K562 (cell line): ENCODE measurements at regions not wholly inside any gene's neighbourhood (a gene's known extent, or its start where the extent isn't known, plus 50 kb on each side); places are given as distances from the start of the nearest gene placed in this dataset.
A peak's percentile ranks its signal among the peaks of the same experiment; 100 is the strongest.

Experiments used
- ATAC-seq: fragments of 200-7000 bp; cut with Tn5 transposase; 3 replicates; pipeline ENCODE4 v1.9.1; 2020; ENCODE audit warnings: moderate library complexity
- BruUV-seq: library from RNA; stranded (reverse); fragments of 400-500 nt; replicated peaks from 2 replicates; lab custom pipeline; 2021; lab: Mats Ljungman, UMichigan
- CTCF ChIA-PET: fragments of 300-600 bp; formaldehyde crosslinking; extraction: SDS; loops from one replicate; lab custom pipeline; 2021; ENCODE audit warnings: low intra/inter-chr PET ratio; lab: Yijun Ruan, JAX
- POLR2A ChIA-PET: fragments of 300-600, 350-650 bp; sonication (Branson Sonifier 250); formaldehyde crosslinking; extraction: SDS; loops from one replicate; lab custom pipeline; 2021; ENCODE audit warnings: antibody characterized with exemption, inconsistent platforms; lab: Yijun Ruan, JAX
- DNase-seq, 4 experiments: peaks; one replicate each; pipeline versions ENCODE4 v3.0.0 to v3.0.0-alpha.2; 2011 to 2018; ENCODE audit warnings: low spot score in 3 of 4, mixed read lengths in 3 of 4; ENCODE audit errors: extremely low read depth in 1 of 4
- FAIRE-seq: peaks from 2 replicates; lab custom pipeline; 2011; peaks lifted over from hg19 to GRCh38; lab: Jason Lieb, UNC
- H2AFZ ChIP-seq: 2 replicates; pipeline ENCODE4 v1.6.0; 2011; ENCODE audit warnings: low read depth, low read length, control low read depth, inconsistent platforms
- H3K27ac ChIP-seq: fragments of 200-600 bp; 3 replicates; pipeline ENCODE4 v1.8.0; 2011; ENCODE audit warnings: low read depth, mild to moderate bottlenecking, control low read depth, inconsistent platforms, low read length, moderate library complexity, mixed read lengths; ENCODE audit errors: extremely low read depth
- H3K27me3 ChIP-seq, 2 experiments: fragments of 300-600 bp in 1 of 2; 2 replicates in 1 of 2; 3 replicates in 1 of 2; pipeline versions ENCODE4 v1.6.0 to v1.8.0; 2011; ENCODE audit warnings: inconsistent platforms in 2 of 2, low read length in 2 of 2, mild to moderate bottlenecking in 1 of 2, mixed read lengths in 1 of 2, moderate library complexity in 1 of 2; ENCODE audit not compliant: control insufficient read depth in 2 of 2, insufficient read depth in 2 of 2
- H3K36me3 ChIP-seq: fragments of 300-600 bp; 3 replicates; pipeline ENCODE4 v1.8.0; 2011; ENCODE audit warnings: mild to moderate bottlenecking, low read length, inconsistent platforms; ENCODE audit not compliant: control insufficient read depth, insufficient read depth
- H3K4me1 ChIP-seq, 2 experiments: fragments of 200-600 bp in 1 of 2; replicated peaks in 1 of 2; 2 replicates in 1 of 2; 3 replicates in 1 of 2; pipeline versions ENCODE4 v1.5.1 to v1.8.0; 2011; ENCODE audit warnings: inconsistent platforms in 2 of 2, low read length in 2 of 2, mild to moderate bottlenecking in 1 of 2, mixed read lengths in 1 of 2, moderate library complexity in 1 of 2; ENCODE audit not compliant: control insufficient read depth in 2 of 2, insufficient read depth in 2 of 2
- H3K4me2 ChIP-seq: 2 replicates; pipeline ENCODE4 v1.6.1; 2011; ENCODE audit warnings: low read length, control low read depth, inconsistent platforms, mixed read lengths; ENCODE audit not compliant: insufficient read depth
- H3K4me3 ChIP-seq: fragments of 200-600 bp; sonication (generic), shearing (Covaris generic); 2 replicates; pipeline ENCODE4 v1.5.1; 2016; ENCODE audit warnings: control low read depth, inconsistent platforms
- H3K79me2 ChIP-seq: fragments of 200-600 bp; 3 replicates; pipeline ENCODE4 v1.8.0; 2011; ENCODE audit warnings: low read length, inconsistent platforms; ENCODE audit not compliant: control insufficient read depth, insufficient read depth
- H3K9ac ChIP-seq, 2 experiments: 2 replicates each; pipeline versions ENCODE4 v1.6.0 to v1.6.1; 2011; ENCODE audit warnings: low read depth in 2 of 2, low read length in 2 of 2, control low read depth in 1 of 2, inconsistent platforms in 1 of 2, mild to moderate bottlenecking in 1 of 2, mixed read lengths in 1 of 2; ENCODE audit not compliant: insufficient read depth in 1 of 2
- H3K9me1 ChIP-seq: one replicate; pipeline ENCODE4 v1.6.0; 2011; ENCODE audit warnings: inconsistent platforms, mild to moderate bottlenecking, low read length, moderate library complexity; ENCODE audit not compliant: control insufficient read depth, insufficient read depth
- H3K9me3 ChIP-seq: replicated peaks from 2 replicates; pipeline ENCODE4 v1.5.1; 2011; ENCODE audit warnings: low read depth, low read length, inconsistent platforms; ENCODE audit not compliant: control insufficient read depth, insufficient read depth
- H4K20me1 ChIP-seq: replicated peaks from 2 replicates; pipeline ENCODE4 v1.6.1; 2011; ENCODE audit warnings: low read length, inconsistent platforms, mixed read lengths; ENCODE audit not compliant: control insufficient read depth, insufficient read depth
- AFF1 ChIP-seq, 2 experiments: fragments of 450-650 bp; IDR thresholded peaks; 2 replicates each; pipeline ENCODE4 v1.6.1; 2018; ENCODE audit warnings: mild to moderate bottlenecking in 2 of 2, low read depth in 1 of 2; ENCODE audit not compliant: partially characterized antibody in 2 of 2
- CEBPG ChIP-seq, 3 experiments: fragments of 200-800 bp in 1 of 3; sonication (Bioruptor generic) in 1 of 3; sonication (generic) in 1 of 3; formaldehyde crosslinking in 1 of 3; IDR thresholded peaks in 2 of 3; conservative IDR thresholded peaks in 1 of 3; 2 replicates each; pipeline versions ENCODE4 v1.6.1 to v1.8.0; 2016 to 2022; ENCODE audit warnings: missing compliant biosample characterization in 2 of 3, missing genetic modification characterization in 2 of 3, mild to moderate bottlenecking in 1 of 3, missing genetic modification reagents in 1 of 3
- GABPA ChIP-seq: fragments of 200-800 bp; sonication (Bioruptor generic); conservative IDR thresholded peaks from 2 replicates; pipeline ENCODE4 v1.6.1; 2016; ENCODE audit warnings: low read depth, missing genetic modification characterization, missing compliant biosample characterization
- MCM3 ChIP-seq: fragments of 450-650 bp; IDR thresholded peaks from 2 replicates; pipeline ENCODE4 v1.6.1; 2016
- OTX1 ChIP-seq: fragments of 450-650 bp; formaldehyde crosslinking; IDR thresholded peaks from 2 replicates; pipeline ENCODE4 v1.4.0; 2022; ENCODE audit warnings: mild to moderate bottlenecking
- THRAP3 ChIP-seq: fragments of 450-650 bp; IDR thresholded peaks from 2 replicates; pipeline ENCODE4 v1.6.1; 2016; ENCODE audit warnings: mild to moderate bottlenecking, inconsistent platforms, borderline replicate concordance
- TRIM28 ChIP-seq: fragments of 450-650 bp; IDR thresholded peaks from 2 replicates; pipeline ENCODE4 v1.6.1; 2017
- ZFP36 ChIP-seq: fragments of 150-350 bp; IDR thresholded peaks from 2 replicates; pipeline ENCODE4 v1.6.1; 2018; ENCODE audit warnings: low read length, low read depth; ENCODE audit not compliant: partially characterized antibody
- WGBS: fragments of 100-300 bp; shearing (Covaris generic); methylation state at CpG from one replicate; pipeline ENCODE4 v1.1.6; 2016; ENCODE audit warnings: low coverage, mixed read lengths; ENCODE audit not compliant: insufficient coverage; ENCODE audit errors: missing lambda C conversion rate; 5-methylcytosine and 5-hydroxymethylcytosine counted together
- in situ Hi-C: fragments of 300-500 bp; cut with MboI; formaldehyde crosslinking; loops from 4 replicates; pipeline ENCODE4 v1.15.0; 2018; ENCODE audit warnings: inconsistent platforms, mixed read lengths
- intact Hi-C: fragments of 100-400 bp; cut with micrococcal nuclease; formaldehyde crosslinking; loops from 2 replicates; pipeline ENCODE4 v1.14.2; 2022
- TF ChIP-seq, protein P1 (sequence below), 2 experiments: IDR thresholded peaks in 1 of 2; conservative IDR thresholded peaks in 1 of 2; 2 replicates each; pipeline ENCODE4 v1.6.1; 2016; ENCODE audit warnings: low read depth in 2 of 2, mild to moderate bottlenecking in 1 of 2, missing compliant biosample characterization in 1 of 2, missing genetic modification characterization in 1 of 2, moderate library complexity in 1 of 2

GRCh38 chr21:15986277-15986676 is 256.5 kb downstream of the USP25 start:
- no peak overlapping the region for H2AFZ ChIP-seq
- CTCF ChIA-PET, result no interaction called here
- no peaks in the 10 kb centered on the region for H3K79me2 ChIP-seq
- no peak overlapping the region for H3K27ac ChIP-seq
- TF ChIP-seq, protein P1, sequence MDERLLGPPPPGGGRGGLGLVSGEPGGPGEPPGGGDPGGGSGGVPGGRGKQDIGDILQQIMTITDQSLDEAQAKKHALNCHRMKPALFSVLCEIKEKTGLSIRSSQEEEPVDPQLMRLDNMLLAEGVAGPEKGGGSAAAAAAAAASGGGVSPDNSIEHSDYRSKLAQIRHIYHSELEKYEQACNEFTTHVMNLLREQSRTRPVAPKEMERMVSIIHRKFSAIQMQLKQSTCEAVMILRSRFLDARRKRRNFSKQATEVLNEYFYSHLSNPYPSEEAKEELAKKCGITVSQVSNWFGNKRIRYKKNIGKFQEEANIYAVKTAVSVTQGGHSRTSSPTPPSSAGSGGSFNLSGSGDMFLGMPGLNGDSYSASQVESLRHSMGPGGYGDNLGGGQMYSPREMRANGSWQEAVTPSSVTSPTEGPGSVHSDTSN (CRISPR knock-in tag; IDR thresholded peaks at IDR 0.05; ENCODE audit: low read depth), result no peak
- TF ChIP-seq, protein P1 (tag; conservative IDR thresholded peaks at IDR 0.05; ENCODE audit: low read depth), result peak; percentile 53; the same call in 1 of the 2 replicates
- no peak for TF ChIP-seq TRIM28
- TF ChIP-seq, all 486 proteins: peak for 1
- intact Hi-C loops, result no loop called here
- no peaks in the 10 kb centered on the region for H3K4me1 ChIP-seq
- H3K4me2 ChIP-seq, result no peak overlapping the region
- 0% methylated on average over 1 of the region's 1 CpG for WGBS
- no peak for FAIRE-seq
- H3K4me3 ChIP-seq, result no peak overlapping the region
- H3K36me3 ChIP-seq, result no peaks in the 10 kb centered on the region
- ATAC-seq, result no peak
- H3K27me3 ChIP-seq, result no peaks in the 10 kb centered on the region
- H3K9me3 ChIP-seq, result no peaks in the 10 kb centered on the region
- POLR2A ChIA-PET, result no interaction called here
- no peak for DNase-seq
- in situ Hi-C loops, result no loop called here
- H3K9me1 ChIP-seq, result no peaks in the 10 kb centered on the region
- no peak overlapping the region for H3K9ac ChIP-seq
- H4K20me1 ChIP-seq, result no peaks in the 10 kb centered on the region
- BruUV-seq, result no TSS peak

DNA sequence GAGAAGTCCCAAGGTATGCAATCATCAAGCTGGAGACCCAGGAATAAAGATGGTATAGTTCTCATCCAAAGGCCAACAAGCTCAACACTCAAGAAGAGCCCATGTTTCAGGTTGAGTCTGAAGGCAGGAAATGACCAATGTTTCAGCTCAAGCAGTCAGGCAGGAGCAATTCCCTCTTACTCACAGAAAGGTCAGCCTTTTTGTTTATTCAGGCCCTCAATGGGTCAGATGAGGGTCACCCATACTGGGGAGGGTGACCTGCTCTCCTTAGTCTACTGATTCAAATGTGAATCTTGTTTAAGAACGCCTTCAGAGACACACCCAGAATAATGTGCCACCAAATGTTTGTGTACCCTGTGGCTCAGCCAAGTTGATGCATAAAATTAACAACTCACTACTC is 262.4 kb downstream of the USP25 start:
- FAIRE-seq (no peak), DNase-seq (no peak), ATAC-seq (no peak)
- 7% methylated on average over 1 of the region's 1 CpG for WGBS
- Histone ChIP-seq H3K4me3 (no peak overlapping the region), H3K9ac (no peak overlapping the region), H4K20me1 (no peaks in the 10 kb centered on the region), H3K27me3 (no peaks in the 10 kb centered on the region), H3K27ac (no peak overlapping the region), H2AFZ (no peak overlapping the region), H3K79me2 (no peaks in the 10 kb centered on the region), H3K9me1 (no peaks in the 10 kb centered on the region), H3K4me2 (no peak overlapping the region), H3K4me1 (no peaks in the 10 kb centered on the region), H3K36me3 (no peaks in the 10 kb centered on the region), H3K9me3 (no peaks in the 10 kb centered on the region)
- intact Hi-C loops (no loop called here), in situ Hi-C loops (no loop called here)
- TF ChIP-seq OTX1 (CRISPR knock-in tag), result no peak
- TF ChIP-seq CEBPG (CRISPR knock-in tag; IDR thresholded peaks at IDR 0.05), result no peak
- TF ChIP-seq CEBPG (tag; conservative IDR thresholded peaks at IDR 0.05 in 1 of 2, IDR thresholded peaks at IDR 0.05 in 1 of 2), result no peak
- TF ChIP-seq MCM3, result no peak
- TF ChIP-seq THRAP3, result no peak
- TF ChIP-seq GABPA (tag), result no peak
- no peak for TF ChIP-seq ZFP36
- no peak for TF ChIP-seq AFF1 (IDR thresholded peaks at IDR 0.05; ENCODE audit: low read depth in 1 of 2, partially characterized antibody in 2 of 2)
- POLR2A ChIA-PET, result no interaction called here
- no TSS peak for BruUV-seq
- CTCF ChIA-PET, result no interaction called here
